ENCODE measurements at regions not wholly inside any gene's neighbourhood (a gene's known extent, or its start where the extent isn't known, plus 50 kb on each side); places are given as distances from the start of the nearest gene placed in this dataset.

GRCh38 chr3:82938821-82939328 lies 1177.4 kb upstream of the GBE1 start:
- DNase-seq, result no peak

- DNase-seq, result no peak
Measured at GRCh38 chr3:82927309-82928253, 1166.1 kb upstream of the GBE1 start.

GRCh38 chr3:82891028-82891427 lies 1129.6 kb upstream of the GBE1 start:
- DNase-seq, result no peak

DNA sequence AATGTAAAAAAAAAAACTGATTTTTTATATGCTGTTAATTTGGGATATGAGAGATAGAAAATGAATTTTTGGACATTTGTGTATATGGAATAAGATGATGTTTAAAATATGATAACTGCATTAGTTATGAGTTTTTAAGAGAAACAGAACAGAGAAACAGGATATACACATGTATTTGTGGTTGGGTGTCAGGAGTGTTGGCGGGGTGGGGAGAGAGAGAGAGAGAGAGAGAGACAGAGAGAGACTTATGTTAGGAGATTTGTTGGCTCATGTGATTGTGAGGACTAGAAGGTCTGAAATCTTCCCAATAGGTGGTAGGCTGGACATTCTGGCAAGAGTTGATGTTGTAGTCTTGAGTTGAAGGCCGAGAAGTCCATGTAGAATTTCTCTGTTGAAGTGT lies 1121.6 kb upstream of the GBE1 start:
- DNase-seq, result no peak

DNA sequence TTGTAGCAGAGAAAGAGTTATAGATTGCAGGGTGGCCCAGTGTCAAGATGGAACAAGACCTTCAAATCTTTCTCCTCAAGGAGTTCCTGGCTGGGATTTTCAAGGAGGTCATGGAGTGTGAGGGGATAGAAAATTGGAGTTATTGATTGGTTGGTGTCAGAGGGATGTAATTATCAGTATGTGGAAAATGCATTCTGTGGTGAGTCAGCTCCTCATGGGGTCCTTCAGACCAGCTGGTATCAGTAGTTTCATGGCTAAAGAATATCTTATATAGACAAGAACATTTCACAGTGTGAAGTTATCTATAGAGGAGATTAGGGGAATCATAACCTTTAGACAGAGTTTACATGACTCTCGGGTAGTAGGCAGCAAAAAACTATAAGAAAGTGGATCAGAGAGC lies 1114.0 kb upstream of the GBE1 start:
- DNase-seq, result no peak

DNA sequence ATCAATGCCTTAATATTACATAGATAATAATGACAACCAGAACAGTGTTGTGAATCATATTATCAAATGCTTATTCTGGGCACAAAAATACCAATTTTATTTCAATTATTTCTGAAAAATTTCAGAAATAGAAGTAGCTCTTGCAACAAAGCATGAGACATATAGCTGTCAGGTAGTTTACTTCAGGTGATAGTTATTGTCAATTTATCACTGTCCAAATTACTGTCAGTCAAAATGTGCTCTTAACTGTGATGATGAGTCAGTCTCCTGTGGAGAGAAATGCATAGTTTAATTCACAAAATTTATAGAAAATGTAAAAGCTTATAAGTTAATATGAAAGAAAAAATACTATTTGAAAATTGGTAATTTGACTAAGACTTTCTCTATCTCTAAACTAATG lies 1078.4 kb upstream of the GBE1 start:
- no peak for DNase-seq

DNA sequence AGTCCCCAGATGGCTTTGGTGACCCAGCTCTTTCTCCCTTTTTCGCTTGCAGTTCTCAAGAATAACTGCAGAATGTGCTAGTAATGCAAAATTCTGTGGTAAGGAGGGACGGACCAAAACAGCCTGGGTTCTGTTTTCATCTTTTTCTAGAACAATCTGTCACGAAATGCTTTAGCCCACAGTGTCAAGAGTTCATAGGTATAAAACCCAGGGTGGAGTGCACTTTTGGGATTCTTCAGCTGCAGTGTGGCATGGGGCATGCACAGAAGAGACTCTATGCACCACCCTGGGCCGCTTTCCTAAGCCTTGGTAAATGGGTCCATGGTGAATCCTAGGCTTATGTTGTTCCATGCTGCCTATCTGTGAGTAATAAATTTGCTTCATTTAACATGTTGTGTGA lies 1072.7 kb upstream of the GBE1 start:
- DNase-seq, result no peak

DNA sequence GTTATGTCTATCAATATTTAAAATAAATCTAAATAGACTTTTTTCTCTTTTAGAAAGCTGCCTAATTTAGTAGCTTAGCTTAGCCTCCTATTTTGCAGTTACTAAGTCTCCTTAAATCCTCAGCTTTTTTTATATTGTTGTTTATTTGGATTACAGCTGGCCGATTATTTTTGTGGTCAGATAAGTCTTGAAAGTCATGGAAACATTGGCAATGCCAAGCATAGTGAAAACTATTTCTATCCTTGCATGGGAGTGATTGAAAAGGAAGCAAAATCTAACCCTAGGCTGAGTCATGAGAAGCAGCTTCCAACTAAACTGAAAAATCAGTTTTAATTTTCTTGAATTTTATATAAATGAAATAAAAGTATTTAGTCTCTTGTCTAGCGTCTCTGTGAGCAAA lies 1063.0 kb upstream of the GBE1 start:
- DNase-seq, result no peak

GRCh38 chr3:82816086-82816485 lies 1054.6 kb upstream of the GBE1 start:
- no peak for DNase-seq

GRCh38 chr3:82815417-82816058 lies 1054.1 kb upstream of the GBE1 start:
- no peak for DNase-seq

- DNase-seq, result no peak
Measured at GRCh38 chr3:82814660-82815059, 1053.2 kb upstream of the GBE1 start.

GRCh38 chr3:82807781-82808180 lies 1046.3 kb upstream of the GBE1 start:
- DNase-seq, result no peak

DNA sequence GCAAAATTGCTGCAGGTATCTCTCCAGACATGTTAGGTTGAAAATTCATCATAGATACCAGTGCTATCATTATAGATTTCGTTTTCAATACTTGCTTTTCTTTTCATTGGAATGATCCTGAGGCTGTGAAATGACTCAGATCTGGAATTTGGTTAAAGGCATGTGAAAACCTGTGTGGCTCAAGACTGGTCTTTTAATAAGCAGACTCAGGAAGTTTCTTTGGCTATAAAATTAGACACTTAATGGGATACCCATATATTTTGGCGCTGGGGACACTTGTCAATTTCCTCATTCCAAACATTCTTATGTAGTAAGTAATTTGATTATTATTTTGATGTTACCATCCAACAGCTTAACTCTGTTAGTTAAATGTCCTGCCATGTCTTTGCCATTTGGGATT lies 1041.1 kb upstream of the GBE1 start:
- DNase-seq, result no peak

- no peak for DNase-seq
Measured at GRCh38 chr3:82800248-82800647, 1038.8 kb upstream of the GBE1 start.

DNA sequence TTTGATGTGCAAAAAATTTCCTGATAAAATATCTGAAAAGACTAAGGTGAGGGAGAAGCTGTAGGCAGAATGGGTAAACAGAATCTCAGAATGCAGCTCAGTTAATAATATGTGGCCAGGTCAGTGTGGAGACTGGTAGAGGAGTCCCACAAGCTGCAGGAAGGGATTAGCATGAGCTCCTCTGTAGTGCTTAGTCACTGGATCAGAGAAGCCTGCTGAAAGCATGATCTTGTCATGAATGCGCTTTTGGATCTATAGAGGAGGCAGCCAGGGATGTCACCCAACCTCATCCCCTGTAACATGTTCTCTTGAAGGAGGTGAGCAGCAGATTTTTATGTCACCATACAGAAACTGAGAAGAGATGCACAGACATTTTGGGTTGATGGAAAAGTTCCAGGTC lies 1035.3 kb upstream of the GBE1 start:
- DNase-seq, result no peak

DNA sequence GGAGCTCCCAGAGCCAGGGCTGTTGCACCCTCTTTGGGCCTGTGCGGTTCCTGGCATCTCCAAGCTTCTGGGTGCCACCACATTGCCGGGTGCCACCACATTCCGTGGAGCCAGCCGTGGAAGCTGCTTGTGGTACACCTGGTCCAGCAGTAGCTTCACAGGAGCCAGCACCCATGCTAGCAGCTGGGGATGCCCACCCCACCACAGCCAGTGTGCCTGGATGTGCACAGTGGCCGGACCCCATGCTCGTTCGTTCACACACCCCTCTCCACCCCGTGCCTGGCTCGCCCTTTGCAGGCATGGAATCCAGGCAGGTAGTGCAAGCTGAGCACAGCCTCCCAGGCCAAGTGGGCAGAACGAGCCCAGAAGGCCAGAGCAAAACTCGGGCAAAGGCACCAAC lies 1029.8 kb upstream of the GBE1 start:
- DNase-seq, result no peak

DNA sequence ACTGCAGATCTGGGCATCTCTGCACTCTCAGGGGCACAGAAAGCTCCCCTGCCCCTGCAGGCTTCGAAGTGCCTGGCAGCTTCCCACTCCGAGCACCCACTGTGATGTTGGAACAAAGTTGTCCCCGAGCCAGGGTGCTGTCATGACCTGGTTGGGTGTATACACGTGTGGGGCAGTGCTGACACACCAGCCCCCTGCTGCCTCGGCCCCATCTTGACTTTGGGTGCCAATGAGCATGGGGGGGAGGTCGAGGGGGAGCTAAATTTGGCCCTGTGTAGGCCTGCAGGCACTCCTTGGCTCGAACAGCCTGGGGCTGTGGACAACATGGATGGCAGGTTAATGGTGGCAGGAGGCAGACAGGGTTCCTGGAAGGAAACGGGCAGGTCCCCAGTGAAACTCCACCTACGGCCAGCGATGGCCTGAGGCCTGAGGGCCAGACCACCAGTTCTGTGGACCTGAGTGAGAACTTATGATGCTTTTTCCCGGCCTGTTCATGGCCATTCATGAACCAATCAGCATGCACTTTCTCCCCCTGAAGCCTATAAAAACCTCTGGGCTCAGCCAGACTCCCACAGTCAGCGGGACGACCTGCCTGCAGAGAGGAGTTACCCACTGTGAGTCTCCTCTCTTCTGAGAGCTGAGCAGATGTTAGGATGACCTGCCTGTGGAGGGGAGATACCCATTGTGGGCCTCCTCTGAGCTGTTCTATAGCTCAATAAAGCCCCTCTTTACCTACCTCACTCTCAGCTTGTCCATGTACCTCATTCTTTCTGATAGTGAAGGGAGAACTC lies 1029.1 kb upstream of the GBE1 start:
- DNase-seq, result no peak

- DNase-seq, result no peak
Measured at GRCh38 chr3:82783194-82783593, 1021.7 kb upstream of the GBE1 start.

DNA sequence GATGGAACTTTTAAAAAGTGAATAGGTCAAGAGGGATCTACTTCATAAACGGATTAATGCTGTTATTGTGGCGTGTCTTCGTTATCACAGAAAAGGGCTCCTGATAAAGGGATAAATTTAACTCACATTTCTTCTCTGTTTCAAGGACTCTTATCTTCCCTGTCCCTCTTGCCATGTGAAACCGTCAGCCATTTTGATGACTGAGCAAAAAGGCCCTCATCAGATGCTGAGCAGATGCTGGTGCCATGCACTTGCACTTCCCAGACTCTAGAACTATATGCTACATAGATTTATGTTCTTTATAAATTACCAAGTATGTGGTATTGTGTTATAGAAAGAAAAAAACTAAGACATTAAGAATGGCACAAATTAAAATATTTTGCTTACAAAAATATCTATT lies 1011.8 kb upstream of the GBE1 start:
- no peak for DNase-seq

DNA sequence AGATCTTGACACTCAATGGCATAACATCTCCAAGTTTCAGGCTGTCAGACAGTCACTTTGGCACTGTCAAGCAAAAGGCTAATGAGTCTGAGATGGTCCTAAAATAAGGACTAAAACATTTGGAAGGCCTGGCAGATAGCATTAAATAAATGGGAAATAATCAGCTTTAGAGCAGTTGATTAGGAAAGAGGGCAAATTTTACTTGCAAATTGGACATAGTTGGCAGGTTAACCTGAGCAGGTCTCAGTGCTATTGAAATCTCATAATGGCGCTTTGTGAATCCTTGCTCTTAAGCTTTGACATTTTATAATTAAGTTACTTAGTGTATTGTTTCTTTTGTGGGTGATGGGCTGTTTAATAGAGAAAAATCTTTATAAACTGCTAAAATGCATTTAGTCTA lies 1003.1 kb upstream of the GBE1 start:
- DNase-seq, result no peak

DNA sequence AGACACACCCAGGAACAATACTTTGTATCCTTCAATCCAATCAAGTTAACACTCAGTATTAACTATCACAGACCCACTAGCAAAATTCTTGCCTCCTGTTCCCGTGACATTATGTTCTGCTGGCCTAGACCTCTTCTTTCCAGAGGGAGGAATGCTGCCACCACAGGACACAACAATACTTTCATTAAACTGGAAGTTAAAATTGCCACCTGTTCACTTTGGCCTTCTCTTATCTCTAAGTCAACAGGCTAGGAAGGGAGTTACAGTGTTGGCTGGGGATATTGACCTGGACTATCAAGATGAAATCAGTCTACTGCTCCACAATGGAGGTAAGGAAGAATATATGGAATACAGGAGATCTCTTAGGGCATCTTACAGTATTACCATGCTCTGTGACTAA lies 1000.4 kb upstream of the GBE1 start:
- no peak for DNase-seq

- no peak for DNase-seq
Measured at GRCh38 chr3:82745544-82745943, 984.1 kb upstream of the GBE1 start.

- no peak for DNase-seq
Measured at GRCh38 chr3:82743196-82743595, 981.8 kb upstream of the GBE1 start.

- DNase-seq, result no peak
Measured at GRCh38 chr3:82741346-82741745, 979.9 kb upstream of the GBE1 start.
